ENCODE measurements at regions not wholly inside any gene's neighbourhood (a gene's known extent, or its start where the extent isn't known, plus 50 kb on each side); places are given as distances from the start of the nearest gene placed in this dataset.
"Not testable (repeated sequence)": the region's sequence is repeated elsewhere in the genome, so short reads cannot be mapped to it uniquely, and the experiment has no call there.

DNA sequence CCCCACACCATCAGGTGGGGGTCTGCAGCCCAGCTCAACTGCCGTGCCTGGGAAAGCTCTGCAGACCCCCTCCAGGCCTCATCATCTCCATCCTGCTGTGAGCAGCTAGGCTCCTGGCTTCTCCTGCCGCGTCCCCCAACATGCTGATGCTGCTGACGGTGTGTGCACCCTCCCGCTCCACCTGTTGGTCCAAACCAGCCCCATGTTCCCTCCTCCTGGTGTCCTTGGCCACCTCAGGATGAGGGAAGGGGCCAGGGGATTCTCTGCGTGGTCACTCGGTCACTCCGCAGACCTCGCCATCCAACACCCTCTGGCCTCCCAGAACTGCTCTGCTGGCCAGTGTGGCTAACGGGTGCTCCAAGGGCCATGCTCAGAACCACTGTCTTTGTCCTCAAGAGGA is 368.6 kb downstream of the FOXL1 start:
- no peak for DNase-seq

DNA sequence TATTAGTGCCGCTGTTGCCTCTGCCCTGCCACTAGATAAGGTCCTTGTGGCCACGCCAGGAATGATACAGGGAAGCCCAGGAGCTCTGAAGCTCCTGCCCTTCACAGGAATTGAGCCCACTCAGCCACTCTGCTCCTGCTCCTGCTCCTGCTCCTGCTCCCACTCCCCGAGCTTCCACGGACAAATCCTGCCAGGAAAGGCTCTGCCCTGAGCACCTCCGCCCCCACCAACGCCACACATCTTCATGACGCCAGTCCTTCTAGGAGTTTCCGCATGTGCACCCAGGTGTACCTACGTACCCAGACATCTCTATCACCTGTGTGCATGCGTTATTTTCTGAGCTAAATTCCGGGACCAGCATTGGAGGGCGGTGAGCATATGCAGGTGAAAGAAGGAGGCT is 369.1 kb downstream of the C16orf95 start:
- DNase-seq, result no peak

DNA sequence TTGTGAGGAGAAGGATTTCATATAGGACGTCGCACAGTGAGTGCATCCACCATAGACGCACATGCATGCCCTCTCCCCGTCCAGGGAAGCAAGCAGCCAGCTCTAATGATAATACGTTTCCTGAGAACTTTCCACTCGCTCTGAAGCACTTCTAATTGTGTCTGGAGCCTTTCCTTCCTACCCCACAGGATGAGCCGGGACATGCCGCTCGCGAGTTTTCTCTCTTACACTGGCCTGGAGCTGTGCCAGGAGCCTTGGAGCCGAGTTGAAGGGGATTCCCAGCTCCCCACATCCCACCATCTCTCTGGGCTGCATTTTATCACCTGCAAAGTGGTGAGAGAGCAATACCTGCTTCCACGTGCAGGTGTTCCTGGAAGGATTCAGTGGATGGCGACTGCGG is 368.1 kb downstream of the C16orf95 start:
- no peak for DNase-seq

DNA sequence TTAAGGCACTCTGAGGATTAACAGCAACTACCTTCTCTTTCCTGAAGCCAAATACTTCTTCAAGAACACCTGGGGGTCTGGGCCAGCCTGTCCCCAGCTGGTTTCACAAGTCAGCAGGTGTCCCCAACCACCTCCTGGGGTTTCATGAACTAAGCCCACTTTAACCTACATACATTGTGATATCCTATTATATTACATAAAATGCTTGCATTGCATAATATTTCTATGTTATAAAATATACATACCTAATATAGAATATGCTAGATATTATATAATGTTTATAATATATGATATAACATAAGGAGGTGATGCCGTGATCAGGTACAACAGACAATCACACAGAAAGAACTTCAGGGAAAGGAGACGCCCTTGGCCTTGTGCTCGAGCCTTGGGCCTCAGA is 367.6 kb downstream of the C16orf95 start:
- no peak for DNase-seq

DNA sequence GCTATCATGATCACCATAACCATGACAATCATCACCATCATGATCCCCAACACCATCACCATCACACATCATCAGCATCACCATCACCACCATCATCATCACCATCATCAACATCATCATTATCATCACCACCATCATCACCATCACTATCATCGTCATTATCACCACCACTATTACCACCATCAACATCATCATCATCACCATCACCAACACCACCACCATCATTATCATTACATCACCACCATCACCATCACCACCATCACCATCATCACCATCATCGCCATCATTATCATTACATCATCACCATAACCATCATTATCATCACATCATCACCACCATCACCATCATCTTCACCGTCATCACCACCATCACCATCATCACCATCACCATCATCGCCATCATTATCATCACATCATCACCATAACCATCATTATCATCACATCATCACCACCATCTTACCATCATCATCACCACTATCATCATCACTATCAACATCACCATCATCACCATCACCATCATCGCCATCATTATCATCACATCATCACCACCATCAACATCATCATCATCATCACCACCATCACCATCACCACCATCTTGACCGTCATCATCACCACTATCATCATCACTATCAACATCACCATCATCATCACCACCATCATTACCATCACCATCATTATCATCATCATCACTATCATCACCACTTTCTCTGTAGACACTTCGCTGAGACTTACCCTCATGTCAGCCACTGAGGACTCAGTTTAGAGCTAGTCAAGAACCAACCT is 366.0 kb downstream of the C16orf95 start:
- DNase-seq, result no peak

DNA sequence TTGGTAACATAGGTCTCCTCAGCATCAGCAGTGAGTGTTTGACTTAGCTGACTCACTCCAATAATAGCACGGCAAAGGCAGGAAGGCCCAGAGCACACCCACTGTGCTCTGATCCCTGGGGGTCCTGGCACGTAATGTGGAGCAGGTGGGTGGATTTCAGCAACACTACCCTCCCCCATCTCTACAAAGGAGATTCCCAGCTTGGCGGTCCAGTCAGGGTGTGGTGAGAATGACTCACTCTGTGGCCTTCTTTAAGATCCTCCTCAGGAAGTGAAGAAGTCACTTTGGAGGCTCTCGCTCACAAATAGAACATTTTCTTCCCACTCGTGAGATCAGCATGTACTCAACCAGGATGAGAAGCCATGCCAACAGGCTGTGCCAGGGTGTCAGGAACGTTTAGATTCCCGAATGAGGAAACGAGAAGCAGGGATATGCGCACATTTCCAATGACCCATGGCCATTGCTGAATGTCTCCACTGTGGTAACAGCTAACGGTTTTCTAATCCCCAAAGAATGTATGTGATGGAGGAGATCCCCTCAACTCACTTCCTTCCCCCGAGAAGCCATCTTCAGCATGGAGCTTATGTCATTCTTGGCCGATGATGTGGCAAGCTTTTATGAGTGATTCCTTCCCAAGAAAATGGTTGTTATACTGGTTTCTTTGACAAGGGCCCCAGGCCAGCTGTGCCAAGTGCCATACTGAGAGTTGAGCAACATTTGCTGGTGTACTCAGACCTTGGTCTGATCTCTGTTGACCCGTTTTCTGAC is 365.2 kb downstream of the C16orf95 start:
- DNase-seq, result no peak

DNA sequence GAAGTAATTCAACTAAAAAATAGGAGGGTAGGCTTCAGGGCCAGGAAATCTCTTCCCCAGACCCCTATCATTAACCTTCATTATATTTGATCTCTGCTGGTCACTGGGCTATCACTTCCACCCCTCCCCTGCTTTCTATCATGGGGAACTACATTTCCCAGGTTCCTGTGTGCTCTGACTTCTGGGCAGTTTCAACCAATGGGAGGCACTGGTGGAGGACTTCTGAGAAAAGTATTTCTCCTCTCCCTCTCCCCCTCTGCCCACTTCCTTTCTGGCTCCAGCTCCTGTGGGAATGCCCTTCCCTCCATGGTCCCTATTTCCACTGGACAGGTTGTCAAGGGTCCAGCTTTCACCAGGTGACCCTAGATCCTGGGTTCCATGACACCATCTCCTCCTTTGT is 364.4 kb downstream of the C16orf95 start:
- DNase-seq, result no peak

DNA sequence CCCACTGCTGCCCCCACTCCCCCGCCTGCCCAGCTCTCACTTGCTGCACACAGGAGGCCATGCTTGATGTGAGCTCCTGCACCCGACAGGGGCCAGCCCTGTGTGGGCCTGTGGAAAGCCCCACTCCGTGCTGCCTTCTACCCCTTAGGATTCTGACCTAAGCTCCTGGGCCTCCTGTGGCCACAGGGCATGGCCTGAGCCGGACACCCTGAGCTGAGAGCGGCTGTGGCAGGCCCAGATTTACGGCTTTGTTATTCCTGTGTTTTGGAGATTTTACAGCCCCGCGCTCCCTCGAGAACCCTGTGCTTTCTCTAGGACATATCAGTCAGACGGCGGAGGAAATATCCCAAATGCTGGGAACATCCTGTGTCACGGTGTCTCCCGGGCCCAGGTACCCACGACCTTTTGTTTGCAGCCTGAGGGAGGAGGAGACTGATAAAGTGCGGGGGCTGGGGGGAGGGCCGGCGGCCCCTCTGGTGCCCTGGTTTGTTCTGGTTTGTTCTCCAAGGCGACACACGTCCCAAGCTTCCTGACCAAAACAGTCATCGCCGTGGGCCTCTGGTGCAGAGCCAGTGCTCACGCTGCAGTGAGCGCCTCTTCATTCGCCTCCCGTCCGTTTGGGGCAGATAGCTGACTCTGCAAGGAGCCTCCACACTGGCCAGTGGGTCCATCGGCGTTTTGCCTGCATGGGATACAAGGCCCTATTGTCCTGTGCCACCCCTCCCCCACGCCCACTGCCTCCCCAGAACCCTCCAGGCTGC is 363.4 kb downstream of the C16orf95 start:
- no peak for DNase-seq

DNA sequence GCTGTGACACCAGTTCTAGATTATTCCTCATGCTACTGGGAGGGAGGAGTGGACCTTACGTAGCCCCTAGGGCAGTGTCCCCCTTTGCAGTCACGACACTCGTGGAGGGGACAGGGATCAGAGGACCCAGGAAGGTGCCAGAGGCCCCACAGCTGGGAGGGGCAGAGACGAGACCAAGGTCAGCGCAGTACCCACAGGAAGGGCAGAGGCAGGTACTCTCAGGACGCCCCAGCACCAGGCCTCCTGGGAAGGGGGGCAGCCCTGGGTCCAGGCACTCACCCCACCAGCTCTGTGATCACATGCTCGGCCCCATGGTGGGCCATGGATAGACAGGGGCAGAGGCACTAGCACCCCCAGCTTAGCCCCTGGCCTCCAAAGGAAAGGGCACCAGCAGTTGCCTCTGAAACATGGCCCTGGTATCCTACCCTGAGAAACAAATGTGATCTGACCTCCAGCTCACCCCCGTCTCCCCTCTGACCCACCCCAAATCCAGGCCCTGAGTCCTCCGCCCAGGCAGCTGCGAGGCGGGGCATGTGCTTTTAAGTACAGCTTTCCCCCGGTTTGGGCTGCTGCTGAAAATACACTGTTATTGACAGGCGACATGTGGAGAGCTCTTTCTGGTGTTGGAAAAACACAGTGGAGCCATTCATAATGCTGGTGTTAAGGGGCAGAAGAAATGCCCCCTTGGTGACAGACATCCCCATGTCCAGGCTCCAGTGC is 361.9 kb downstream of the C16orf95 start:
- no peak for DNase-seq

DNA sequence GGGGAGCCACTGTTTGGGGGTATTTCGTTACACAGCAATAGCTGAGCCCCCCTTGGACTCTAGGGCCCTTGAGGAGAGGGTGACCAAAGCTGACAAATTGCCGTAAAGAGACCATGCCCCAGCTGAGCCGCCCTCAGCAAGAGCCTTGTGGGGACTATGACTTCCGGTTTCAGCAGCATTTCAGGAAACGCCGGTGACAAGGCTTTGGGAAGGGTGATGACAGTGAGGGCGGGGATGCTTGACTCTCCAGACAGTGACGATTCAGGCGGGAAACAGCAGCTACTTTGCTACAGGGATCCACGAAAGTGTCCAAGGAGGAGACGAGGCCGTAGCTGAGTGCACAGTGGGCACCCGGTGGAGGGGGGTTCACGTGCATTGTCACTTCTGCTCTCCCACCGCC is 360.8 kb downstream of the C16orf95 start:
- DNase-seq, result no peak

DNA sequence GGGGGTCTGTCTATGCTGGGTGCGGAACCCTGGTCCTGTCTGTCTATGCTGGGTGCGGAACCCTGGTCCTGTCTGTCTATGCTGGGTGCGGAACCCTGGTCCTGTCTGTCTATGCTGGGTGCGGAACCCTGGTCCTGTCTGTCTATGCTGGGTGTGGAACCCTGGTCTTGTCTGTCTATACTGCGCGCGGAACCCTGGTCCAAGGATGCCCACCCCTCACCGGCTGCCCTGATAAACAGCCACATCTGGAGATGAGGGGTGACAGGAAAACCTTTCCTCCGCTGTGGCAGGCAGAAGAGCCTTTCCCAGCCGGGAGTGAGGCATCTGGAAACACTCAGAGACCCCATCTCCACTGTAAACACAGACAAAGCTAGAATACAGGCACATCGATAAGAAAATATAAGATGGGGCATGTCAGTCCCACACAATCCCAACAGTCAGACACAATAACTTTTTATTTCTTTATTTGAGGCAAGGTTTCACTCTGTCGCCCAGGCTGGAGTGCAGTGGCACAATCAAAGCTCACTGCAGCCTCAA is 359.5 kb downstream of the C16orf95 start:
- DNase-seq, result not testable (repeated sequence)

DNA sequence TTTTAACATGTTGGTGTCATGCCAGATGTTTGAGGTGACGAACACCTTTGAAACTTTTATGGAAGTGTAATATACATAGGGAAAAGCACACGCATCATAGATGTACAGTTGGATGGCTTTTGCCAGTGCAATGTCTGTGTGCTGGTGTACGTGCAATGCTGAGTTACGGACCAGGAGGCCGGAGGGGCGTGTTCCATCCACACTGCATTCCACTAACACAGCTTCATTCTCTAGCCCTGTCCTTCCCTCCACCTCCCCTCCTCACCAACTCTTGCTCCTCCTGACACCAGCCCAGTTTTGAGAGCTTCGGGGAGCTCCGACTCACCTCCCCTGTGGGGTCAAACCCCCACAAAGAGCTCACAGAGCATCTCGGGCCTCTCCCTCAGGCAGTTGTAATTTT is 358.8 kb downstream of the C16orf95 start:
- DNase-seq, result no peak

DNA sequence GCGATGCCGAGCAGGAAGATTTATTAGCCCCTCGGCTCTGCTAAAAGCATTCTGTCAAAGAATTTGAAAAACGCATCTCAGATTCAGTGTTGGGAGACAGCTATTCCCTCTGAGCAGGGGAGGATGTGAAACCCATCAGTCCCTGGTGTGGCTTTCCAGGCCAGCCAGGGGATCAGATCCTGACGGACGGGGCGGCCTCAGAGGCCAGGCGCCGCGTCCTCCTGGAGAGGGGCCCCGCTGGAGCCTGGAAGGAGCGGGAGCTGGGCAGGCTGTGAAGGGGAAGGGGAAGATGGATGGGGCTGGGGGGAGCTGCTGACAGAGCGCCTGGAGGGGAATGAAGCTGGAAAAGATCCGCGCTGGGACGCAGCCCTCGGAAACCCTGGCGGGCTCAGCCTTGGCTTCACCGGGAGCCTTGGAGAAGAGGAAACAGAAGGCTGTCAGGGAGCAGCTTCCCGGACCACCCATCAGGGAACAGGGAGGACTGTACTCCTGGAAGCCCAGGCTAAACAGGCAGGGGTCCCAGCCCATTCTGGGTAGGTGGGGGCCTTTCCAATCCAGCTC is 358.0 kb downstream of the C16orf95 start:
- DNase-seq, result no peak

DNA sequence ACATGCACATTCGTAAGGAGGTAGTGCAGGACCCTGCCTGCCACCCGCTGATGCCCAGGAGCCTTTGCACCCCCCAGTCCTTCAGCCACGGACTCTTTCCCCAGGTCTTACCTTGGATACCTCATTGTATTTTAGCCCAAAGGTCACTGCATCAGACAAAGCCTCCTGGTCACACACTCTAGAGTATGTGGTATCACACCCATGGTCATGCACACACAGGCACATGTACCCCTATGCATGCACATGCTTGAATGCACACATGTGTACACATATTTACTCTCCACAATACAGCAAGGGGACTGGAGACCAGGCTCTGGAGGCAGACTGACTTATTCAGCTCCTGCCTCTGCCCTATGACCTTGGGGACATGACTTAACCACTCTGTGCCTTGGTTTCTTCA is 357.5 kb downstream of the C16orf95 start:
- DNase-seq, result no peak

DNA sequence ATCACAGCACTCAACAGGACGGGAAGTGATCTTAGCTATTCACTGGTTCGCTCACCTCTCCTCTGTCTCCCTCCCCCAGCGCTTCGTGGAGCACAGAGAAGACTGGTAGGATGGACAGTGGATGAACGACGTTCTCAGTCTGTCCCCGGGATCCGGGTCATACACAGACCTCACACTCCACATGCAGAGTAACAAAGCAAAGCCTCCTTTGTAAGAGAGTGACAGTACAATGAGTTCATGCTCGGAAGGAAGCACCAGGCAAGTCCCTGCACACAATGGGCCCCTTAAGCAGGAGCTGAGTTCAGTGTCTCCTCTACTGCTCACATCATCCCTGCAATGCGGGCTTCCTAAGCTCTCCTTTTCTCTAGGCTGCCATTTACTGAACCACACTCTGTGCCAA is 356.9 kb downstream of the C16orf95 start:
- no peak for DNase-seq

DNA sequence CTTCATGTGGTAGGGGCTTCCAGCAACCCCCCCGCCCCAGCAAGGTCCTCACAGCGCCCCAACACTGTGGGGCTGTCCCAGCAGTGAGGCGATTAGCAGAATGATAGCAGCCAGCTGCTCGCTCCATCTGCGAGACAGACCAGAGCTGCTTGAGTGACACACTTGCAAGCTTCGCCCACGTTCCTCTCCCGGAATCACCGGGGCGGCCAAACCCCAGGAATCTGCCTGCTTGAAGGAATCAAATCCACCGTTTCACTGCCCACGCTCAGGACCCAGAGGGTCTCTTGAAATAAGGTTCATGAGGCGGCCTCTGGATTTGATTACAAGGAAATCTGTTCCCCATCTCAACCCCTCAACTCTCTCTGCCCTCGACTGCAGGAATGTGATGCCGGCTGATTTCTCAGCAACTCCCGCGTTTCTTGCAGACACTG is 356.0 kb downstream of the C16orf95 start:
- no peak for DNase-seq

DNA sequence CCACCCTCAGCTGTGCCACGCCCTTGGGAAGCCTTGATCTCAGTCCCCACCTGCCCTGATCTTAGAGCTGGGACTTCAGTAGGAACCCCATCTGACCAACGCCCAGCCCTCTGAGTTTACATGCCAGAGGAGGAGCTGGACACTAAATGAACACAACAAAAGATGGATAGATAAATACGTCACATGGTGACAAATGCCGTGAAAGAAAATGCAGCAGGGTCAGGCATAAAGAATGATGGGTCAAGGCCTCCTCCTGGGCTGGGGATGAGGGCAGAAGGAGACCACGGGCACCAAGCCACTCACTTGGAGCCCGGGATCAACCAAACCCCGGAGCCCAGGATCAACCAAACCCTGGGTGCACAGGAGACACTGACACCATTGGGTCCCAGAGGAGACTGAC is 354.9 kb downstream of the C16orf95 start:
- no peak for DNase-seq

DNA sequence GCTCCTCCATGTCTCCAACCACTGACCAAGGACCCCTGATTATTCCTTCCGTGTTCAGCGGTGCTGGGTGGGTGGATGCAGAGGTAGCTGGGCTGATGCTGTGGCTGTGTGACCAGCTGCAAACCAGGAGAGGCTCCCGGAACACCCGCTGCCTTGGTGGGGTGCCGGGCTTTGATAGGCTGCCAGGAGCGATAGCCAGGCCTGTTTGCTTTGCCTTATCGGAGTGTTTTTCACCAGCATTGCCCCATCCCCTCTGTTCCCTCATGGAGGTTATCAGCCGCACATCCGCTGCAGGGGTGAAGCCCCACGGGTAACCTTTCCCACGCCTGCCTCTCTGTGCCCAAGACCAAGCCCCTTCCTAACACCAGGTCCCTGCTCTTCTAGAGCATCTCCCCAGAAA is 354.3 kb downstream of the C16orf95 start:
- no peak for DNase-seq

DNA sequence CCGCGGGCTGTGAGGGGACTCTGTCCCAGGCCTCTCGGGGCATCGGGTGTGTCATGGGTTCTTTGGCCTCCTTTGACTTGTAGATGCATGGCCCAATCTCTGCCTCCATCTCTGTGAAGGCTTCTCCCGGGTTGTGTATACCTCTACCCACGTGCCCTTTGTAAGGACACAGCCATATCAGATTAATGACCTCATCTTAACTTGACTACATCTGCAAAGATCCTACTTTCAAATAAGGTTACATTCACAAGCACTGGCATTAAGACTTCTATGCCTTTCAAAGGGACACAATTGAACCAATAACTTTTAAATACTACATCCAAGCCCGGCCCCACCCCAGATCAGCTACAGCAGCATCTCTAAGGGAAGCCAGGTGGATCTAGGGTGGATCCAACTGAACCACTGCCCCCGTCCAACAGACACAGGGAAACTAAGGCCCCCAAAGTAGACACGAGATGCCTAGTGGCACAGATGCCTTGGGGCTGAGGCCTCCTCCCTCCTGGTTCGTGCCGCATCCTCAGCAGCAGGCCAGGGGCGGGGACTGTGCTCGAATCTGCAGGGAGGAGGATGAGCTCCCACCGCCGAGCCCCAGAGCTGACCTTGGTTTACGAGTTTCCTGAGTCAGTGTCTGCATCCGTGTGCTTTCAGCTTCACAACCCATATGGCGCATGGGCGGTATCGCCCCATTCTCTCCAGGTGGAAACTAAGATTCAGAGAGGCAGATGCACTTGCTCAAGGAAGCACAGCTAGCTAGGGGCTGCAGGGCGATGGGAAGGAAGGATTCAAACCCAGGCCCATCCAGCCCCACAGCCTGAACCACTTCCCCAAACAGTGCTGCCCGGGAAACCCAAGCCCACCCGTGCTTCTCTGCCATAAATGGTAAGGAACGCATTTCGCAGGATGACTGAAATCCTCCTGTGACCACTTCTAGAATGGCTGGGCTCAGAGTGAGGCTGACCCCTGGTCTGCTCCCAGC is 353.3 kb downstream of the C16orf95 start:
- DNase-seq, result no peak

DNA sequence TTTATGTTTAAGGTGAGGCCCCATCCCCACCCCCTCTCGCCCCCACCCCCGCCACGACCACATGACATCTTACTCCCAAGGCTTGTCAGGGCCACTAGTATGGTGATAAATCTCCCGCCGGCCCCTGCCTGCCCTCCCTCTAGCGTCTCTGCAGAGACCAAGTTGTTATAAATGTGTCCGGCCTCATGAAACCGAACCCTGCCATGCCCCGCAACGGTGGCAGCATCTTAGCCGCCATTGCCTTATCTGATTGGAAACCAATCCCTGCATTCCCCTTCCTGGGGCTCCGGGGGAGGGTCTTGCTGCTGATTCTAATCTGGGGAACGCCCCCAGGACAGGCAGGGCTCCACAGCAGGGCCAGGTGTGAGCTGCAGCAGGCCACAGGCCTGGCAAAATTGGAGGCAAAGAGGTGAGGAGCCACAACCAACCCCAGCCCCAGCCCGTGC is 352.4 kb downstream of the C16orf95 start:
- no peak for DNase-seq

DNA sequence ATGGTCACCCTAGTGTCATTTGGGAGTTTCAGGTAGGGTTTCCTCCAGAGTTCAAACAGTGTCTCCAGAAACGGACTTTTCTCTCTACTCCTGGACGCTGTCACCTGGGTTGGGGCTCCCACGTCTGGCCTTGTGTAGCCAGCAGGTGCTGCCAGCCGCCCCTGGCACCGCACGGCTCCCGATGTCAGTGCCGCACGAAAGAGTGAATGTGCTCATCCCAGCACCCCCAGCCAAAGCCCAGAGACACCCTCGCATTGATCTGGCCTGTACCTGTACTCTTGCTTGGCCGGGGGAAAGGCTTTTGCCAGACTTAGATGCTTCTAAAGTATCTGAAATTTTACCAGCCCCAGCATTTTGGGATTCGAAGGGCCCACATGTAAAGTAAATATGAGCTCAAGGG is 351.9 kb downstream of the C16orf95 start:
- DNase-seq, result no peak
